ENCODE measurements at regions not wholly inside any gene's neighbourhood (a gene's known extent, or its start where the extent isn't known, plus 50 kb on each side); places are given as distances from the start of the nearest gene placed in this dataset.

DNA sequence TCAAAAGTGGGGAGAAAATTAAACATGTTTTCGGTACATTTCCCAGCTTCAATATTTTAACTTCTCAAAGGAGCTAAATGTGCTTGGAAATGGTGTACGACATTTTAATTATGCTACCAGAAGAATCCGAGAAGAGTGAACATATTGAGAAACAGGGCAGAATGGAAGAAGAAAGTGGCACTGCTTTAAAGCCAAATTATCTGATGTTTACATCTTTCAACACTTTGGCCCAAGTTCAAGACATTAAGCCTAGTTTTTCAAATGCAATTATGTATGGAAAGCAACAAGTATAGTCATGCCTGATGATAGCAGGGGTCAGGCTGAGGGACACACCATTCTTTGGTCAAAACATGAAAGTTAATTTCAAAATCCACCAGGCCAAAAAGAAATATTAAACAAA, 577.9 kb upstream of the ZFP42 start:
- no peak for DNase-seq (ENCODE audit: low read depth in 1 of 2, low spot score in 1 of 2)
- H3K4me3 ChIP-seq: no peak overlapping the region
- no peak overlapping the region for H3K27ac ChIP-seq
- no peaks in the 10 kb centered on the region for H3K36me3 ChIP-seq
- H3K4me1 ChIP-seq (ENCODE audit: low read depth): peaks cover 5% of the 10 kb centered on the region
- TF ChIP-seq, protein P1, sequence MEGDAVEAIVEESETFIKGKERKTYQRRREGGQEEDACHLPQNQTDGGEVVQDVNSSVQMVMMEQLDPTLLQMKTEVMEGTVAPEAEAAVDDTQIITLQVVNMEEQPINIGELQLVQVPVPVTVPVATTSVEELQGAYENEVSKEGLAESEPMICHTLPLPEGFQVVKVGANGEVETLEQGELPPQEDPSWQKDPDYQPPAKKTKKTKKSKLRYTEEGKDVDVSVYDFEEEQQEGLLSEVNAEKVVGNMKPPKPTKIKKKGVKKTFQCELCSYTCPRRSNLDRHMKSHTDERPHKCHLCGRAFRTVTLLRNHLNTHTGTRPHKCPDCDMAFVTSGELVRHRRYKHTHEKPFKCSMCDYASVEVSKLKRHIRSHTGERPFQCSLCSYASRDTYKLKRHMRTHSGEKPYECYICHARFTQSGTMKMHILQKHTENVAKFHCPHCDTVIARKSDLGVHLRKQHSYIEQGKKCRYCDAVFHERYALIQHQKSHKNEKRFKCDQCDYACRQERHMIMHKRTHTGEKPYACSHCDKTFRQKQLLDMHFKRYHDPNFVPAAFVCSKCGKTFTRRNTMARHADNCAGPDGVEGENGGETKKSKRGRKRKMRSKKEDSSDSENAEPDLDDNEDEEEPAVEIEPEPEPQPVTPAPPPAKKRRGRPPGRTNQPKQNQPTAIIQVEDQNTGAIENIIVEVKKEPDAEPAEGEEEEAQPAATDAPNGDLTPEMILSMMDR (IDR thresholded peaks at IDR 0.05; ENCODE audit: low read depth, low read length): no peak
- no peaks in the 10 kb centered on the region for H3K9me3 ChIP-seq (ENCODE audit: low read depth)
- H3K27me3 ChIP-seq: no peaks in the 10 kb centered on the region

DNA sequence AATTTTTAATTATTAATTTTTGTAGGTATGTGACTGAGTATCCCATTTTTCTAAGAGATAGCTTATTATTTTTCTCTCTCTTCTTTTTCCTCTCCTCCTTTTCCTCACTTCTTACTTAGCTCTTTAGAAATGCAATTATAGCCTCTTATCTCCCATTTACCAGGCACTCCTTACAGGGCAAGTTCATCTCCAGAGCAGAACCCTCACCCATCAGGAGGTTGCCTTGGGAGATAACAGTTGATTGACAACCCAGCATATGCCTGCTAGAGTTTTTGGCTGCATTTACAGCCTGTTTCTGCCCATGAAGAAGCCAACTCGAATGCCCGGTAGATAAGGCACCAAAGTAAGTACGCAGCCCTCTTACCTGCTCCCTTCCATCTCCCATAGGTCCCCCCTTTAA, 572.9 kb upstream of the ZFP42 start:
- Histone ChIP-seq H3K27ac (no peak overlapping the region), H3K36me3 (no peaks in the 10 kb centered on the region), H3K9me3 (ENCODE audit: low read depth) (no peaks in the 10 kb centered on the region), H3K4me3 (no peak overlapping the region), H3K4me1 (ENCODE audit: low read depth) (peaks cover 7% of the 10 kb centered on the region), H3K27me3 (no peaks in the 10 kb centered on the region)
- TF ChIP-seq, protein P1 (IDR thresholded peaks at IDR 0.05; ENCODE audit: low read depth, low read length): no peak
- DNase-seq (ENCODE audit: low read depth in 1 of 2, low spot score in 1 of 2): no peak

DNA sequence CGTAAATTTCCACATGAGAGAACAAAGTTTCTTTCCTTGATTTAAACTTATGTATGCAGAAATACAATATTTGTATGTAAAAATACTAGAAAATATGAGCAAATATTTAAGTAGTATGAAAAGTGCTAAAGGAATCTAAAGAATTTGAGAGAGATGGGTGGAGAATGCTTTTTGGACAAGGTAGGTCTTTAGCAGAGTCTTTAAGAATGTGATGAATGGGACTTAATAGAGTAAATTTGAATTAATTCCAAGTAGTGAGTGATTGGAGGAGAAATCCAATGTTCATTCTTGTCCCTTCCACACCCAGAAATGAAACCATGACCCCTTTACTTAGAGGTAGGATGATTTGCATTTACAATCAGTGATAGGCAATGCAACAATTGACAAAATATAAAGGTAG, 570.9 kb upstream of the ZFP42 start:
- Histone ChIP-seq H3K27ac (no peak overlapping the region), H3K9me3 (ENCODE audit: low read depth) (no peaks in the 10 kb centered on the region), H3K36me3 (no peaks in the 10 kb centered on the region), H3K4me3 (no peak overlapping the region), H3K4me1 (ENCODE audit: low read depth) (peaks cover 7% of the 10 kb centered on the region), H3K27me3 (no peaks in the 10 kb centered on the region)
- no peak for DNase-seq (ENCODE audit: low read depth in 1 of 2, low spot score in 1 of 2)
- TF ChIP-seq, protein P1 (IDR thresholded peaks at IDR 0.05; ENCODE audit: low read depth, low read length): no peak

DNA sequence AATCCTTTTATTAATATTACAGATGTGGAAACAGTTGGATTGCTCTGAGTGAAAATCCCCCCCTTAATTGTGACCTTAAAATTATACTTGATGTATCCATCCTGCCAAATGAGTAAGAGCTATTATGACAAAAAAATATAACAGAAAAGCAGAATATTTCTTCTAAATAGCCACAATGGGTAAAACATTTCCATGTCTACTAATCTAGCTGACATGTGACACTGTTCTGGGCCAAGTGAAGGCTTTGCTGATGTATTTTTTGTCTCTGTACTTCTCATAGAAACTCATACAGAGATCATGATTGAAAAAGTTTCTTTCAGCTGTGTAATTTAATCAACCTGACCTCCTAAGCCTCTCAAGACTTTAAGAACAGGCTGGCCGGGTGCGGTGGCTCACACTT, 569.1 kb upstream of the ZFP42 start:
- H3K36me3 ChIP-seq: no peaks in the 10 kb centered on the region
- TF ChIP-seq, protein P1 (IDR thresholded peaks at IDR 0.05; ENCODE audit: low read depth, low read length): no peak
- DNase-seq (ENCODE audit: low read depth in 1 of 2, low spot score in 1 of 2): no peak
- no peaks in the 10 kb centered on the region for H3K27me3 ChIP-seq
- H3K4me3 ChIP-seq: no peak overlapping the region
- H3K27ac ChIP-seq: no peak overlapping the region
- H3K9me3 ChIP-seq (ENCODE audit: low read depth): no peaks in the 10 kb centered on the region
- H3K4me1 ChIP-seq (ENCODE audit: low read depth): peaks cover 7% of the 10 kb centered on the region

DNA sequence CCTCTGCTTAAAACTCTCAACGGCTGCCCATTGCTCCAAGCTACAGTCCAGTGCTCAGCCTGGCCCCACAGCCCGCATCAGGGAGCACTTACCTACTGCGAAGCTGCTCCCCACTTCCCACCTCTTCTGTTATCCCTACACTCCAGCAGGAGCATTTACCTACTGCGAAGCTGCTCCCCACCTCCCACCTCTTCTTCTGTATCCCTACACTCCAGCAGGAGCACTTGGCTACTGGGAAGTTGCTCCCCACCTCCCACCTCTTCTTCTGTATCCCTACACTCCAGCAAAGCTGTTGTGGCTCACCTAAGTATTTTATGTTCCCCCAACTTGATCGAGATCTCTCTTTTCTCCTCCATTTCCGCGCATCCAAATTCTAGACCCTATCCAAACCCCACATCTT, 563.3 kb upstream of the ZFP42 start:
- TF ChIP-seq, protein P1 (IDR thresholded peaks at IDR 0.05; ENCODE audit: low read depth, low read length): no peak
- DNase-seq (ENCODE audit: low read depth in 1 of 2, low spot score in 1 of 2): no peak
- H3K4me1 ChIP-seq (ENCODE audit: low read depth): no peaks in the 10 kb centered on the region
- H3K9me3 ChIP-seq (ENCODE audit: low read depth): no peaks in the 10 kb centered on the region
- H3K36me3 ChIP-seq: no peaks in the 10 kb centered on the region
- H3K27ac ChIP-seq: no peak overlapping the region
- no peaks in the 10 kb centered on the region for H3K27me3 ChIP-seq
- H3K4me3 ChIP-seq: no peak overlapping the region

DNA sequence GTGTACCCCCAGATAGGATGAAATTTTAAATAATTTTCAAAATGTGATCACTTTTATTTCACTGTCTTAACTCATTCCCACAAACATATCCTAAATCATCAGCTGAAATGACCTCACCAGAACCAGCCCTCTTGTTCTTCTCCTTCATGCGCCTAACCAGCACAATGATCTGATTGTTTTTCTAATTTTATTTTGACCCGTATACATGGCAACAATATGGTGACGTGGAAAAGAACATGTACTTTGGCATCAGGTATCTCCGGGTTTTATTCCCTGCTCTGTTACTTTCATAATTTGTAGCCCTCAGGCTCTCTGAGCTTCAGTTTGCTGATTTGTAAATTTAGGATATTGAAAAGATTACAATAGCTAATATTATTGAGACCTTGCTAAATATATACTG, 562.4 kb upstream of the ZFP42 start:
- Histone ChIP-seq H3K4me3 (no peak overlapping the region), H3K27ac (no peak overlapping the region), H3K36me3 (no peaks in the 10 kb centered on the region), H3K4me1 (ENCODE audit: low read depth) (no peaks in the 10 kb centered on the region), H3K27me3 (no peaks in the 10 kb centered on the region), H3K9me3 (ENCODE audit: low read depth) (no peaks in the 10 kb centered on the region)
- TF ChIP-seq, protein P1 (IDR thresholded peaks at IDR 0.05; ENCODE audit: low read depth, low read length): no peak
- DNase-seq (ENCODE audit: low read depth in 1 of 2, low spot score in 1 of 2): no peak
